ENCODE measurements at regions not wholly inside any gene's neighbourhood (a gene's known extent, or its start where the extent isn't known, plus 50 kb on each side); places are given as distances from the start of the nearest gene placed in this dataset.
"Not testable (repeated sequence)": the region's sequence is repeated elsewhere in the genome, so short reads cannot be mapped to it uniquely, and the experiment has no call there.

DNA sequence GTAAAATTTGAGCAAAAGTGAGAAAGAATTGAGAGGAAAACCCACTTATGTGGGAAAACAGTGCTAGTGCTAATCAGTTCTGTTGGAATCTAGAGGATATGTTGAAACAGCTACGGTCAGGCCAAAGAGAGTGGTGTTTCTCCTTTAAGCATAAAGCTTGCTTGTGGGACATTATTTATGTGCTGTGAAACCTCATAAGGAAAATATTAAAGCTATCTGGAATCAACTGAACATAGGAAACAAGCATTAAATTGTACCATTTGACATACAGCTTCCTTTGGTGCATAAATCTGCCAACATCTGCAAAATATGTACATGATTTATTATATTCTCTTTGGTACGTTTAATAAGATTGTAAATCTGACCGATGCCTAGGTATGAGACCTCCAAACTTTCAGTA lies 182.5 kb upstream of the PDE10A start:
- no peak for DNase-seq (ENCODE audit: low read depth)

GRCh38 chr6:165844801-165845364 lies 181.8 kb upstream of the PDE10A start:
- DNase-seq (ENCODE audit: low read depth): no peak

DNA sequence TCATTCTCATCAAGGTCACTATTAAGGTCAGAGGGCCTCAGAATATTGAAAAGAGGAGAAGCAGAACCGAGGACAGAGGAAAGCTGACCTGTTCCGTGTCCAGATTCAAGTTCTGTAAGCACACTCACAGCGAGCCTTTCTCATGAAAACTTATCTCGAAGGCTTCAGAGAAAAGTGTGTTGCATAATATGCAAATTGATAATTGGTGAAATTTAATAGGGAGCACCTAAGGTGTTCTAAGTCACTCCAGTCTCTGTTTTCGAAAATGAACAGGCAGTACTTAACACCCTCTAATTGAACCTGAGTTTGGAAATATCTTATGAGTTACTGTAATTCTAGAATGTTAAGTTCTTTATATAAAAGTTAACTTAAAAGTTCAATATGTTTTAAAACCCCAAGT lies 181.2 kb upstream of the PDE10A start:
- DNase-seq (ENCODE audit: low read depth): no peak

DNA sequence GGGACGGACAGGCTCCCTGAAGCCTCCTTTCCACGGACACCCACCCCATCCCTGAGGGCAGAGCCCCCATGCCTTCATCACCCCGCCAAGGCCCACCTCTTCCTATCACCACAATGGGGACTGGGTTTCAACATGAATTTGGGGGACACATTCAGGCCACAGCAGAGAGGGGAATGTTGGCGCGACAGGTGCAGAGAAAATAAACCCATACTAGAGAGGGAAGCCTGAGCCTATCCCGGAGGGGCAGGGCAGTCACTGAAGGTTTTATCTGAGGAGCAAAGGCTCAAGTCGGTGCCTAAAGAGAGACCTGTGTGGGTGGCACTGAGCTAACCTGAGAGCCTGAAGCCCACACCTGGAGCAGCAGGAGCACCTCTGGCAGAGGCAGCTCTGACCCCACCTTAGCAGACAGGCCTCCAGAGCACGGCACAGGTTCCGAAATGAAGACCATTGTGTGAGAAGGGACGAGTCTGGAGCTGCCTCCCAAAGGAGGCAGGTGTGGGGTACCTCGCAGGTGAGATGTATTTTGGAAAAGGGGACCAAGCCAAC lies 180.6 kb upstream of the PDE10A start:
- no peak for DNase-seq (ENCODE audit: low read depth)

DNA sequence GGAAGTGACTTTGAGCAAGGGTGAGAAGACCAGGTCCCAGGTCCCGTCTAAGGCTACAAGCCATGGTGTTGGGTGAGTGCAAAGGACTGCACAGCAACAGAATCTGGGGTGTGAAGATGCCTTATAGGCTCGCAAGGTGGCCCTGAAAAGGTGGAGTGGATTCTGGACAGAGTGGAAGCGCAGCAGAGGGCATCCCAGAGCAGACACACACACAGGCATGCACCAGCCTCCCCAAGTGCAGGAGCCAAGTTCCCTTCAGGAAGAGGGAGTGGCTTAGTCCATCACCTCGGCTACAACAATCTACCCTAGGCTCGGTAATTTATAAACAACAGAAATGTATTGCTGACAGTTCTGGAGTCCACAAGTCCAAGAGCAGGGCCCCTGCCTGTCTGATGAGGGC lies 180.1 kb upstream of the PDE10A start:
- DNase-seq (ENCODE audit: low read depth): no peak

DNA sequence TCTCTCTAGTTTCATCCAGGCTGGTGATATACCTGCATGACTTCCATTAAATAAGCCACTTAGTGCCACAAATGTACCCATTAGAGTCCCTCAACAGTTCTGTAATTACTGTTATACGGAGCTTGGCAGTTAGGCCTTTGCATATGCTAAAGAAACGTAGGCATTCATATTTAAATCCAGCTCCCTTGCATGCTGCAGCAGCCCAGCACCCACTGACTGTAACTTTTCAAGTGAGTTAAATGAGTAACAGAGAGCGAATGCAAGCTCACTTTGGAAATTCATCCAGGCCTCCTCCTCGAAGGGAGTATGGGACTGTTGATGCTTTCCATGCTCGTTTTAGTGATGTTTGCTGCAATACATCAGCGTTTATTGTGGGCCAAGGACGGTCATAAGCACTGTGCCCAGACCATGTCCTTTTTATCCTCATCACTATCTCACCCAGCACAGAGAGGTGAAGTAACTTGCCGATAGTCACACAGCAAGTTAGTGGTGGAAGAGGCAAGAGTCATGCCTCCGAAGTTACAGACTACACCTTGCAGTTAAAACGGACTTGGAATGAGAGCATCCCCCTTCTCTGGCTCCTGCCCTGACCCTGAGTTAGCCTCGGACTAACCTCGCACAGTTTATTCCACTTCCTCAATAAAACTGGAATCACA lies 179.4 kb upstream of the PDE10A start:
- DNase-seq (ENCODE audit: low read depth): no peak

DNA sequence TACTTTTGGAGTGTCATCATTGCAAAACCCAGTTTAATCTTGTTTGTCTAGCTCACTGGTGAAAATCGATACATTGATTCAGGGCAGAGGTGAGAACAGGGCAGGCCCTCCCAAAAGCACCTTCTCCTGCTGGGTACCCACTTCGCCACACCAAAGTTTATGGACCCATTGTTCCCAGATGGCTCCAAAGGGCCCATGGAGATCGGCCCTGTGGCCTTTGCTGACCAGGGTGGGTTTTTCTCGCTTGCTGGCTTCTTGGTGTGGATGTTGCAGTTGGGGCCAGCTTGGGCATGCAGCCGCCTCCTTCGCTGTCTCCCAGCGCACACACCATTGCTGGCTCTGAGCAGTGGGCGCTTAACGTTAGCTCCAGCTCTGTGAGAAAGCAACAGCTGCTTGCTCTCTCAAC lies 178.1 kb upstream of the PDE10A start:
- DNase-seq (ENCODE audit: low read depth): no peak

- no peak for DNase-seq (ENCODE audit: low read depth)
Observed at GRCh38 chr6:165837948-165838745, 175.1 kb upstream of the PDE10A start.

GRCh38 chr6:165836648-165837047 lies 173.6 kb upstream of the PDE10A start:
- DNase-seq (ENCODE audit: low read depth): not testable (repeated sequence)

DNA sequence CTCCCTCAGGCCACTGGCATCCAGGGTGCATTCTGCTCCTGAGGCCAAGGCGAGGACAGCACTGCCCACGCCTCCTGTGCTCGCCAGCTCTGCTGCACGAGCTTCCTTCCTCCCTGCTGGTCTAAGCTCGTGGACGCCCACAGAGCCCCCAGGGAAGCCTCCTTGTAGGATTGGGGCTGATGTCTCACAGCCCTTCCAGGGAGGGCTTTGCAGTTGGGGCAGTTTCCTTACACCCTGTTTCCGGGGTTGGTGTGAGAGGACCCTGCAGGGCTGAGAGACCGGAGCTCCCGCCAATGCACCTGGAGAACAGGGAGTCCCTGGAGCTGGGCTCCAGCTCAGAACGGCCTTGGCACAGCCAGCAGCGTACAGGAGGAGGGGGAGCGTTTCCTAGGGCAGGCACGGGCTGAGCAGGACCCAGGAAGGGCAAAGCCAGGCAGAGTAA lies 172.4 kb upstream of the PDE10A start:
- DNase-seq (ENCODE audit: low read depth): no peak

DNA sequence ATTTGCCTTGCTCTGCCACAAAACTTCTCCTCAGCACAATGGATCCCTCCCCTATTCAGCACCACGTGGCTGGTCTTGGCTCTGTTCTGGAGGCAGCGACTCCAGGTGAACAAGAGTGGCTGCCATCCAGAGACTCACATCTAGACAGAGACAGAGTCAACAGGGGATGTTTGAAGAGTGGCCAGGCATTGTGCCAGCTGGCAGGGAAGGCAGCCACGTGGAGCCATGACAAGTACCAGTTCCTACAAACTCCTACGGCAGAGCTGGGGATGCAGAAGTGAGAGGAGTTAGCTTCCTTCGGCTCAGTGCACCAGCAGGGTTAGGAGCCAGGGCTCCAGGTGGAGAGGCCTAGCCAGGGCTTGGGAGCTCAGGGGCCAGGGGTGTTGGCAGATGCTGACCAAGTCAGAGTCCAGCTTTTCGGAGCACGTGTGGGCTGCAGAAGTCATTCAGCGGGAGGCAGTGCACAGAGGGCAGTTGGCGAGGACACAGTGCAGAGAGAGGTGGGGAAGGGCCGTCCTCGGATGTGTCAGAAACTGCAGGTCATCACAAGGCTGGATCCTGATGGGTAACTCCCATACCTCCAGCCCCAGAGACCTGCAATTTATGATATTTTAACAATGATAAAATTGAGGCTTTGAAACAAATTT lies 171.7 kb upstream of the PDE10A start:
- no peak for DNase-seq (ENCODE audit: low read depth)

GRCh38 chr6:165833355-165833754 lies 170.3 kb upstream of the PDE10A start:
- no peak for DNase-seq (ENCODE audit: low read depth)

- no peak for DNase-seq (ENCODE audit: low read depth)
Observed at GRCh38 chr6:165831812-165832510, 168.9 kb upstream of the PDE10A start.

DNA sequence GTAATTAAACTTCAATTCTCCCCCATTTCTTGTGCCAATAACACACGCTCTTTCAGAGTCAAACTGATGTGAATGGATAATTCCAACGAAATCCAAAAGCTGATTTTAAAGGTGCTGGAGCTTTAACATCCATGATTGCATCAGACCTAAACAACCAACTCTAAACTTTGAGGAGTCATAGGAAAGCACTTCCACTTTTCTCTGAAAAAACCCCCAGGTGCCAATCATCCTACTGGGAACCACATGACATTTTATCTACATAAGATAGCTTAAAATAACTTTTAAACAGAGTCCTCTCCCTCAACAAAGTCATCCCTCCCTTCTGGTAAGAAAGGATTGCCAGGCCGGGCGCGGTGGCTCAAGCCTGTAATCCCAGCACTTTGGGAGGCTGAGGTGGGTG lies 167.7 kb upstream of the PDE10A start:
- DNase-seq (ENCODE audit: low read depth): no peak

DNA sequence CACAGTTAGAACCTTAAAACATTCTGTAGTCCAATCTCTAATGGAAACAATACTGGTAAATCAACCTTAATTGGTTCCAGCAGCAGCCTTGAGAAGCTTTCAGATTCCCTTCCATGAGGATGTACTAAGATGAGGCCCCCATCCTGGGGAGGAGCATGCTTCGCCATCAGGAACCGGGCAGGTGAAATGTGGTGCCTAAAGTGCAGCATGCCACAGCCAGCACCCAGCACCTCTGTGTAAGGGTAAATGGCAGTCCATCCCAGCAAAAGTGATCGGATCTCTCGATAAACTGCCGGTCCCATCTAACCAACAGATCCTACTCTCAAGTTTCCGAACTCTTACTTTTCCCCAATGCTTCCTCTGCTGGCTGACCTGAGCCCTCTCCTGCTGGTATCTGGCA lies 166.3 kb upstream of the PDE10A start:
- no peak for DNase-seq (ENCODE audit: low read depth)

- no peak for DNase-seq (ENCODE audit: low read depth)
Observed at GRCh38 chr6:165827190-165827518, 164.1 kb upstream of the PDE10A start.

DNA sequence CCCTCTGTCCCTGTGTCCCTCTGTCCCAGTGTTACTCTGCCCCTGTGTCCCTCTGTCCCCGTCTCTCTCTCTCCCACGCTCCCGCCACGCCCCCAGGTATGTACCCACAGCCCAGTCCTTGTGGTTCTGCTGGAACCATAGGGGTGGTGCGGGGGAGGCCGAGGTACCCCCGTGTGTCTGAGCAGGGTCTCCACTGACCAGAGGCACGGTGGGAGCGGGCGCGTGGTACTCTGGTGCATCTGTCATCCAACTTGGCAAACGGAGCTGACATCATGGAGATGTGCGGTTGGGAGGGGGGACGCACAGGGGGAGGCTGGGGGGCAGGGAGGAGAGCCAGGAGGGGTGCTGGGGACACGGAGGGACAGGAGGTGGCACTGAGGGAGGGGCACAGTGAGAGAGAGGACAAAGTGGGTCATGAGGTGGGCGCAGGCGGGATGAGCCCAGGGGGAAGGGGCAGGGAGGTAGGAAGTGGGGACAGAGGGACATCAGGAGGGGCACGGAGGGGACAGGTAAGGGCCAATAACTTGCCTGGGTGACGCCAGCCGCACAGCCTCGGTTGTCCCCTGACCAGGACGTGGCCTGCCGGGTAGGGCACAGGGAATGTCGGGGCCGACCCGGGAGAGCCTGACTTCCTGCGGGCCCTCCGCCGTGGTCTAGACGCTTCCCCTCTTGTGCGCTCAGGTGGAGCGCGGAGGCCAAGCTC lies 163.6 kb upstream of the PDE10A start:
- DNase-seq (ENCODE audit: low read depth): no peak

DNA sequence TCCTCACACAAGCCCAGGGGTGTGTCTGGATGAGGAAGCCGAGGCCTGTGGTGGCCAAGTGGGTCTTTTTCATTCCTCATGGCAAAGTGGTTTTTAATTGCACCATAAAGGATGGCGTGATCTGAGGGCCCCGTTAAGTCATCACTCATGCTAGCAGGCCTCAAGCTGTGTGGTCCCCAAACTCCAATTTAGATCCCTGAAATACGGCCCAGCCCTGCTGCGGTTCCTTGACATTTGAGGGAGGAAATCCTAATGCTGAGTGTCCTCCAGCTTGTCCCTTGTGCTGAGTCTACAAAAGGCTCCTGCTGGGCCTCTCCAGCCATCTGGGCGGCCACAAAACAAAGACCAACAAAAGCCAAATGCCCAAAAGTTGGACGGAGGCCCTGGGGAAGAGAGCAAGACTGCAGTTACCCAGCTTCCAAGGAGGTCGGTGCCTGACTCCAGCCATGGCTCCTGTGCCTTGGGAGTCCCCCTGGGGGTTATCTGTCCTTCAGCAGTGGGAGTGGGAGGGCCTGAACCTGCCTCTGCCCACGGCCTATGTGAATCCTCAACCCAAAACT lies 162.3 kb upstream of the PDE10A start:
- no peak for DNase-seq (ENCODE audit: low read depth)

DNA sequence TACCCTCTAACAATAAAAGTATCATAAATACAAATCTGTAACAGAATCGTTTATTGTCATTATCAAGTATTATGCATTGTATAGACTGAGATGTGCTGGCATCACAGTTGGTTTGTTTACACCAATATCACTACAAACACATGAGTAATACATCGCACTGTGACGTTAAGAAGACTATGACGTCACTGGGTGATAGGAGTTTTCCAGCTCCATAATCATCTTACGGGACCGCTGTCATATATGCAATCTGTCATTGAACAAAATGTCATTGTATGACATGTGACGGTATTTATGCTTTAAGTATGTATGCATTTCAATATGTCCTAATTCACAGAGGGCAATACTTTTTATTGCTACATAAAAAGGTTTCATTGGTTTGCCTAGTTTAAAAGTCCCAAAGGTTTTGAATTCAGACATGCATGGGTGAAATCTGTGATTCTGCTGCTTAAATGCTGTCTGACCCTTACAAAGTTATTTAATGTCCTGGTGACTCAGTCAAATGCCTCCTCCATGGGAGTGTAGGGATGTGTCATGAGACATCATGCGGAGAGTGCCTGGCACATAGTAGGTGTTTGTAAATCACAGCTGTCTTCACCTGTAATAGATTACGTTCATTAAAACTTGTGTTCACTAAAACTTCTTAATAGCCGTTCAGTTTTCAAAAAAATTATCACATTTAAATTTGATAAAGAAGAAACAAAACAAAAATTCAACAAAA lies 160.7 kb upstream of the PDE10A start:
- no peak for DNase-seq (ENCODE audit: low read depth)

- DNase-seq (ENCODE audit: low read depth): no peak
Observed at GRCh38 chr6:165822501-165822900, 159.5 kb upstream of the PDE10A start.
